ENCODE measurements at regions not wholly inside any gene's neighbourhood (a gene's known extent, or its start where the extent isn't known, plus 50 kb on each side); places are given as distances from the start of the nearest gene placed in this dataset.

DNA sequence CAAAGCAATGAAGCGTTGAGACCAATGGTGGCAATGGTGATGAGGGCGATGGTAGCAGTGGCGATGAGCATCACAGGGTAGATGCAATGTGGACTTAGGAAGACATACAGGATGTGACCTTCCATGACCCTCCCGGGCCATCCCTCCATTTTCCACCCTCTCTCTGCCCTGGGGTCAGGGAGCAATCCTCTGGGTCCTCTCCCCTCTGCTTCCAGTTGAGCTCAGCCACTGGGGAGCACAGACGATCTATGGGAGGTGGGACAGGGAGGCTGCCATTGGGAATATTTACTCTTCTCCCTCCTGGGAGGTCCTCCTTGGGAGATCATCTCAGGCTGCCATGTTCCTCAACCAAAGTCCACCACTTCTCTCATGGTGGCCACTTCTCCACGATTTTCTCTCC, 260.7 kb upstream of the FOXF1 start:
- TF ChIP-seq CEBPB (IDR thresholded peaks at IDR 0.05): no peak
- no peak for TF ChIP-seq EGR1 (IDR thresholded peaks at IDR 0.05)
- TF ChIP-seq TEAD4 (IDR thresholded peaks at IDR 0.05): no peak
- no peak for TF ChIP-seq ZBTB7A (IDR thresholded peaks at IDR 0.05; ENCODE audit: low read depth)
- TF ChIP-seq, protein P1, sequence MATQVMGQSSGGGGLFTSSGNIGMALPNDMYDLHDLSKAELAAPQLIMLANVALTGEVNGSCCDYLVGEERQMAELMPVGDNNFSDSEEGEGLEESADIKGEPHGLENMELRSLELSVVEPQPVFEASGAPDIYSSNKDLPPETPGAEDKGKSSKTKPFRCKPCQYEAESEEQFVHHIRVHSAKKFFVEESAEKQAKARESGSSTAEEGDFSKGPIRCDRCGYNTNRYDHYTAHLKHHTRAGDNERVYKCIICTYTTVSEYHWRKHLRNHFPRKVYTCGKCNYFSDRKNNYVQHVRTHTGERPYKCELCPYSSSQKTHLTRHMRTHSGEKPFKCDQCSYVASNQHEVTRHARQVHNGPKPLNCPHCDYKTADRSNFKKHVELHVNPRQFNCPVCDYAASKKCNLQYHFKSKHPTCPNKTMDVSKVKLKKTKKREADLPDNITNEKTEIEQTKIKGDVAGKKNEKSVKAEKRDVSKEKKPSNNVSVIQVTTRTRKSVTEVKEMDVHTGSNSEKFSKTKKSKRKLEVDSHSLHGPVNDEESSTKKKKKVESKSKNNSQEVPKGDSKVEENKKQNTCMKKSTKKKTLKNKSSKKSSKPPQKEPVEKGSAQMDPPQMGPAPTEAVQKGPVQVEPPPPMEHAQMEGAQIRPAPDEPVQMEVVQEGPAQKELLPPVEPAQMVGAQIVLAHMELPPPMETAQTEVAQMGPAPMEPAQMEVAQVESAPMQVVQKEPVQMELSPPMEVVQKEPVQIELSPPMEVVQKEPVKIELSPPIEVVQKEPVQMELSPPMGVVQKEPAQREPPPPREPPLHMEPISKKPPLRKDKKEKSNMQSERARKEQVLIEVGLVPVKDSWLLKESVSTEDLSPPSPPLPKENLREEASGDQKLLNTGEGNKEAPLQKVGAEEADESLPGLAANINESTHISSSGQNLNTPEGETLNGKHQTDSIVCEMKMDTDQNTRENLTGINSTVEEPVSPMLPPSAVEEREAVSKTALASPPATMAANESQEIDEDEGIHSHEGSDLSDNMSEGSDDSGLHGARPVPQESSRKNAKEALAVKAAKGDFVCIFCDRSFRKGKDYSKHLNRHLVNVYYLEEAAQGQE (IDR thresholded peaks at IDR 0.05; ENCODE audit: low read depth): no peak
- TF ChIP-seq FOXM1 (IDR thresholded peaks at IDR 0.05; ENCODE audit: borderline replicate concordance, low read depth): no peak
- TF ChIP-seq EP300 (IDR thresholded peaks at IDR 0.05; ENCODE audit: borderline replicate concordance): no peak
- no peak for TF ChIP-seq NFIC (IDR thresholded peaks at IDR 0.05)
- TF ChIP-seq TCF12 (IDR thresholded peaks at IDR 0.05; ENCODE audit: low read depth): no peak
- TF ChIP-seq TAF1 (IDR thresholded peaks at IDR 0.05; ENCODE audit: low read depth): no peak

DNA sequence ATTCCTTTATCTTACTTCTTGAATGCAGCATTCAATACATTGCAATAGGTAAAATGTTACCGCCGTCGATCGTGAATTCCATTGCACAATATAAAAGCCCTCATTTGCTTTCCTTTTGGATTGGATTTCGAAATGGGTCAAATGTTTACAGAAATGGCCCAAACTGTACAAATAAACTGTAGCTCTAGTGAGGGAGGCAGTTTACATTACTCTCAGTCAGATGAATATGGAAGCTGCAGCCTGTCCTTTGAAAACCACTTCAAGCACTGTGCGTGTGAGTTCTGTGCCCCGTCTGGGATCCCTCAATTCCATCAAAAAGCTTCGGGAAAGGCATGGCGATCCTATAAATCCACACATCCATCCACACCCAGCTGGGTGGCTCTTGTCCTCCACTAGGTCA, 258.6 kb upstream of the FOXF1 start:
- TF ChIP-seq CREB1 (IDR thresholded peaks at IDR 0.05; ENCODE audit: low read depth): no peak
- no peak for TF ChIP-seq ZBTB7A (IDR thresholded peaks at IDR 0.05; ENCODE audit: low read depth)
- TF ChIP-seq, protein P2, sequence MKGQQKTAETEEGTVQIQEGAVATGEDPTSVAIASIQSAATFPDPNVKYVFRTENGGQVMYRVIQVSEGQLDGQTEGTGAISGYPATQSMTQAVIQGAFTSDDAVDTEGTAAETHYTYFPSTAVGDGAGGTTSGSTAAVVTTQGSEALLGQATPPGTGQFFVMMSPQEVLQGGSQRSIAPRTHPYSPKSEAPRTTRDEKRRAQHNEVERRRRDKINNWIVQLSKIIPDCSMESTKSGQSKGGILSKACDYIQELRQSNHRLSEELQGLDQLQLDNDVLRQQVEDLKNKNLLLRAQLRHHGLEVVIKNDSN (IDR thresholded peaks at IDR 0.05): no peak
- TF ChIP-seq TEAD4 (IDR thresholded peaks at IDR 0.05): no peak
- TF ChIP-seq FOXM1 (IDR thresholded peaks at IDR 0.05; ENCODE audit: borderline replicate concordance, low read depth): no peak
- TF ChIP-seq NFIC (IDR thresholded peaks at IDR 0.05): no peak
- no peak for TF ChIP-seq TCF12 (IDR thresholded peaks at IDR 0.05; ENCODE audit: low read depth)
- TF ChIP-seq TAF1 (IDR thresholded peaks at IDR 0.05; ENCODE audit: low read depth): no peak
- TF ChIP-seq CEBPB (IDR thresholded peaks at IDR 0.05): no peak
- TF ChIP-seq, protein P3, sequence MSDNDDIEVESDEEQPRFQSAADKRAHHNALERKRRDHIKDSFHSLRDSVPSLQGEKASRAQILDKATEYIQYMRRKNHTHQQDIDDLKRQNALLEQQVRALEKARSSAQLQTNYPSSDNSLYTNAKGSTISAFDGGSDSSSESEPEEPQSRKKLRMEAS (IDR thresholded peaks at IDR 0.05): no peak
- TF ChIP-seq YY1 (IDR thresholded peaks at IDR 0.05; ENCODE audit: low read depth): no peak

DNA sequence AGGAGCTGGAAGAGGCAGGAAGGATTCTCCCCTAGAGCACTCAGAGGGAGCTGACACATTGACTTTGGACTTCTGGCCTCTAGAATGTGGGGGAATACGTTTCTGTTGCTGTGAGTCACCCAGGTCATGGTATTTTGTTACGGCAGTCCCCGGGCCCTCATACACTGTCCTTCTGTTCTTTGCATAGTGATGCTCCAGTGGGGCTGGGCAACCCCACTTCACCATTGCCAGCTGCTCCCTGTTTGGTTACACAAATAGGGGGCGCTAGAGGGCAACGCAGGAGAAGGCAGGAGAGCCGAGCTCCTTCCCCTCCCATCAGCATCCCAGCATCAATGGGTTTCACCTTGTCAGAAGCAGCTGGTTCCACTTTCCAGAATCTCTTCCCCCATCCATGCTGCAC, 257.7 kb upstream of the FOXF1 start:
- peak; percentile 21; the same call in 1 of the 2 replicates for TF ChIP-seq RAD21 (IDR thresholded peaks at IDR 0.05; ENCODE audit: low read depth)
- no peak for TF ChIP-seq EGR1 (IDR thresholded peaks at IDR 0.05)

DNA sequence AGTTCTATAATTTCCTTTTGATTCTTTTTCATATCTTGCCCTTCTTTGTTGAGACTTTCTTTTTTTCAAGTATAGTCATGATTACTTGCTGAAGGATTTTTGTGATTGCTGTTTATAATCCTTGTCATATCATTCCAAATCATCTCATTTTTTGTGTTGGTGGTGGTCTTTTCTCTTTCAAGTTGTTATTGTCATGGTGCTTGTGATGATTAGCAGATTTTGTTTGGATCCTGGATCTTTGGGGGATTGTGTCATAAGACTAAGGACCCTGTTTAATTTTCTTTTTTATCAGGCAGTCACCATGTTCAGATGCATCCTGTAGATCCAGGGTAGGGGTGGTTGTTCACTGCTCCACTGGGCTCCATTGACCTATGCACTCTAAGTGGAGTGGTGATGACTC, 254.4 kb upstream of the FOXF1 start:
- TF ChIP-seq, protein P1 (IDR thresholded peaks at IDR 0.05; ENCODE audit: low read depth): no peak

DNA sequence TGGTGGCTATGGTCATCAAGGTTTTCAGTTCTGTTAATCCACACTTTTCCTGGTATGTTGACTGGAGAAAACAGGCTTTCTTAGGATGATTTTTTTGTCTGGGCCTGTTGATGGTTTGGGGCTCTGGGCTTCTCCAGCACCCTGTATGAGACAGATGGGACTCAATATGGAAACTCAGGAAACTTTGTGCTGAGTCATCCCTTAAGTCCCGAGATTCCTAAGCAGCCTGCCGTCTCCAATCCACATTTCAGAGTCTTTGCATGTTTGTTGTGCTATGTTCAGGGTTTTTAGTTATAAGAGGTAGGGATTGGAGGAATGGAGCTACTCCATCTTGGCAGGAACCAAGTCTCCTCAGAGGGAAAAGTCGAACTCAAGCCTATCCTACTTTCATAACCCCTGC, 253.3 kb upstream of the FOXF1 start:
- TF ChIP-seq EGR1 (IDR thresholded peaks at IDR 0.05) (no peak), NFIC (IDR thresholded peaks at IDR 0.05) (no peak), ZBTB7A (IDR thresholded peaks at IDR 0.05; ENCODE audit: low read depth) (no peak), TCF12 (IDR thresholded peaks at IDR 0.05; ENCODE audit: low read depth) (no peak), RAD21 (IDR thresholded peaks at IDR 0.05; ENCODE audit: low read depth) (no peak), EP300 (IDR thresholded peaks at IDR 0.05; ENCODE audit: borderline replicate concordance) (no peak), TEAD4 (IDR thresholded peaks at IDR 0.05) (no peak), CEBPB (IDR thresholded peaks at IDR 0.05) (no peak), FOXM1 (IDR thresholded peaks at IDR 0.05; ENCODE audit: borderline replicate concordance, low read depth) (no peak), CREB1 (IDR thresholded peaks at IDR 0.05; ENCODE audit: low read depth) (no peak)
- TF ChIP-seq, protein P1 (IDR thresholded peaks at IDR 0.05; ENCODE audit: low read depth): no peak
- TF ChIP-seq, protein P3 (IDR thresholded peaks at IDR 0.05): no peak

DNA sequence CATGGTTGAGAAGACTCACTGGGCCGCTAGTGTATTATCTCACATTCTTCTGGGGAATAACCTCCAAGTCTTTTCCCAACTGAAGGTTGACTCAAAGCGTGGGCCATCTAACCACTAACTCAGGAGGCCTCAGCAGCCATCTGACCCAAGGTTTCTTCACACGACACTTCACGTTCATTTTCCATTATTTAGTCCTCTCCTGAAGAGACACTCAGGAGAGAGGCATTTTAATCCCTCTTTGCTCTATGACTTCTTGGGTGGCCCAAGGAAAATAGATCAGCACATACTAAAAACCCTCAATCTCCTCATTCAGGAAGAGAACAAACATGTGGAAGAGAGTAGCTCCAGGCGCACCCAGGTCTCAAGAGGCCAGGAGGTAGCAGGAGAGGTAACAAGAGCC, 252.8 kb upstream of the FOXF1 start:
- no peak for TF ChIP-seq NFIC (IDR thresholded peaks at IDR 0.05)
- TF ChIP-seq CREB1 (IDR thresholded peaks at IDR 0.05; ENCODE audit: low read depth): no peak
- TF ChIP-seq, protein P2 (IDR thresholded peaks at IDR 0.05): no peak
- TF ChIP-seq CEBPB (IDR thresholded peaks at IDR 0.05): no peak
- no peak for TF ChIP-seq TCF12 (IDR thresholded peaks at IDR 0.05; ENCODE audit: low read depth)
- TF ChIP-seq RAD21 (IDR thresholded peaks at IDR 0.05; ENCODE audit: low read depth): no peak
- no peak for TF ChIP-seq EGR1 (IDR thresholded peaks at IDR 0.05)
- no peak for TF ChIP-seq EP300 (IDR thresholded peaks at IDR 0.05; ENCODE audit: borderline replicate concordance)
- no peak for TF ChIP-seq YY1 (IDR thresholded peaks at IDR 0.05; ENCODE audit: low read depth)

Measured in Ishikawa (cell line).